NCI-H226 (cell line): ENCODE measurements at regions not wholly inside any gene's neighbourhood (a gene's known extent, or its start where the extent isn't known, plus 50 kb on each side); places are given as distances from the start of the nearest gene placed in this dataset.
"Not testable (repeated sequence)": the region's sequence is repeated elsewhere in the genome, so short reads cannot be mapped to it uniquely, and the experiment has no call there.

Source experiments
- DNase-seq: peaks from one replicate; pipeline ENCODE4 v3.0.0-alpha.2; 2015

- no peak for DNase-seq
Measured at GRCh38 chr10:45199205-45199740, 116.1 kb downstream of the OR13A1 start.

DNA sequence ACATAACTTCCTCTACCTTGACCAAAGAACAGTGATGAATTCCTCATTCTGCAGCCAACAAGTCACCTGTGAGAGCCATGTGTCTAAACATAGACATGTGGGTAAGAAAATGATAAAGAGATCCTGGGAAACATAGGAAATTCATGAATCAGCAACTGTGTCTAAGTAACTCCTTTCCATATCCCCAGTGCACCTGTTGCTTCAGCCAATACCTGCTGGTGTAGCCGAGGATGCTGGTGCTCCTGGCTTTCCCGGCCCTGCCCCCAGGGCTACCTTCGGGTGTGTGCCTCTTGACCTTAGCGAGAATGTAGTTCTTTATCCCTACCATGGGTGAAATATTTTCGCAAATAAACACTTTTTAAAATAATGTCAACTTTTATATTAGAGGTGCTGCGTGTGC, 114.1 kb downstream of the OR13A1 start:
- no peak for DNase-seq

DNA sequence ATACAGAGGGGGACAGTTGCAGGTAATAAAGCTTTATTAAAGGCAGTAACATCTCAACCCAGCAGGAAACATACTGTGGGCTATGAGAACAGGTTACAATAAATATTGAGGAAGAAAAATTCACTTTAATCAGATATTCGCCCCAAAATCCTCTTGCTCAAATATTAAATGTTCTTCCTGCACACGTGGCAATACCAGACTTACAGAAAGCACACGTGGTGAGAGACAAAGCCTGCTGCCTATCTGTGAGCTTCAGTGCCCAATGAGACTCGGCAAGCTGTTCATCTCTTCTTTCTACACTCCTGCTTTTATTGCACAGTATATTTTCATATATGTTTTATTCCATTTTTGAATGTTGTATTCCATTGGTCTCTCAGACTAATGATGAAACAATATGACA, 113.2 kb downstream of the OR13A1 start:
- no peak for DNase-seq

- DNase-seq, result no peak
Measured at GRCh38 chr10:45204954-45205775, 110.2 kb downstream of the OR13A1 start.

GRCh38 chr10:45209888-45210287, 105.5 kb downstream of the OR13A1 start:
- no peak for DNase-seq

GRCh38 chr10:45211576-45211975, 103.8 kb downstream of the OR13A1 start:
- DNase-seq, result no peak

- no peak for DNase-seq
Measured at GRCh38 chr10:45219416-45219815, 96.0 kb downstream of the OR13A1 start.

GRCh38 chr10:45220931-45221330, 94.5 kb downstream of the OR13A1 start:
- no peak for DNase-seq

DNA sequence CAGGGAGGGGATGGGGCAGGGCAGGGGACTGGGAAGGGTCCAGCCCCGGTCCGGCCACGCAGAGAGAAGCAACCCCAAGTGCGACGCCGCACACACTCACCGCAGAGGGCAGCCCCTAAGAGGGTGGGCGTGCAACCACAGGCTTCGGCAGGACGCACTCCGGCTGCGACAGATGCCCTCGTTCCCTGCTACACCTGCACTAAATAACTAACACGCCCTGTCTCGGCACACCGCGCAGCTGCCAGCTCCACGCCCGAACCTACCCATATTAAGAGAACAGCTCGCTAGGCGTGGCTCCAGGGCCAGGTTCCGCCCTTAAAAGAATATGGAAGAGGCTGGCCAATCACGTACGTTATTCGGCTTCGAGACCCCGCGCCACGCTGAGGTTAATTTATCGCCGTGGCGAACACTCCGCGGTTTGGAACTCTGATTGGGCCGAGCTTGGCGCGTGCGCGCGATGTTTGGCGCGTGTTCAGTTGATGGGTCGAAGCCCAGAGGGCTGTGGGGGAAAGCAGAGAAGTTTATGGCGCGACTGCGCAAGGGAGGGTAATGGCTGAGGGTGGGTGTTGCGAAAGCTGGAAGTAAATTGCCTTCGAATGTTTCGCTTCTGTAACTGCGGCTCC, 91.1 kb downstream of the OR13A1 start:
- DNase-seq, result no peak

GRCh38 chr10:45227042-45227441, 88.4 kb downstream of the OR13A1 start:
- no peak for DNase-seq

- DNase-seq, result no peak
Measured at GRCh38 chr10:45227456-45227855, 88.0 kb downstream of the OR13A1 start.

- DNase-seq, result no peak
Measured at GRCh38 chr10:45229823-45230222, 85.6 kb downstream of the OR13A1 start.

DNA sequence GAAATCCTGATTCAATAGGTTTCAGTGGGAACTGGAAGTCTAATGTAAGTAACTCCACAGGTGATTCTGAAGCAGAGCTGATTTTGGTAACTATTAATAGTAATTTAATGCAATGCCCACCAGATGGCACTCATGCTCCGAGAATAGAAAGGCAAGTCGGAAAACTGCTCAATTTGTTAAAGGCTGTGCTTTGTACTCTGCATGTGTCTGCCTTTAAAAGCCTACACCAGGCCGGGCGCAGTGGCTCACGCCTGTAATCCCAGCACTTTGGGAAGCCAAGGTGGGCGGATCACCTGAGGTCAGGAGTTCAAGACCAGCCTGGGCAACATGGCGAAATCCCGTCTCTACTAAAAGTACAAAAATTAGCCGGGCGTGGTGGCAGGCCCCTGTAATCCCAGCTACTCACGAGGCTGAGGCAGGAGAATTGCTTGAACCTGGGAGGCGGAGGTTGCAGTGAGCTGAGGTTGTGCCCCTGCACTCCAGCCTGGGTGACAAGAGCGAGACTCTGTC, 80.1 kb downstream of the OR13A1 start:
- DNase-seq, result peak; percentile 33

GRCh38 chr10:45235798-45236220, 79.6 kb downstream of the OR13A1 start:
- DNase-seq, result no peak

DNA sequence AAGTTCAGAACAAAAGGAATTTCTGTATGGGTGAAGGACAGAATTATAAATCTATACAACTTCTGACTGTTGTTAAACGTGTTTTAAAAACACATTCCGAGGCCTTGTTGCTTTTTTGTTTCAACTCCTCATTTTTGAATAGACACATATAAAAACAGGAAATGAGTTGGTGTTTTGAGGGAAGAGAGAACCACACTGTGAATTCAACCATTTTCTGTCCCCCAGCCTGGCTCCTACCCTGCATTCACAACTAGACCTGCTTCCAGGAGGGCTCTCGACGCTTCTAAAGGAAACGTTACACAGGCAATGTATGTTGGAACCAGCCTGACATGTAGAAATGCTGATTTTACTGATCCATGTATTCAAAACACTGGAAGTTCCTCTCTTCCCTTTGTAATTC, 76.5 kb downstream of the OR13A1 start:
- no peak for DNase-seq

DNA sequence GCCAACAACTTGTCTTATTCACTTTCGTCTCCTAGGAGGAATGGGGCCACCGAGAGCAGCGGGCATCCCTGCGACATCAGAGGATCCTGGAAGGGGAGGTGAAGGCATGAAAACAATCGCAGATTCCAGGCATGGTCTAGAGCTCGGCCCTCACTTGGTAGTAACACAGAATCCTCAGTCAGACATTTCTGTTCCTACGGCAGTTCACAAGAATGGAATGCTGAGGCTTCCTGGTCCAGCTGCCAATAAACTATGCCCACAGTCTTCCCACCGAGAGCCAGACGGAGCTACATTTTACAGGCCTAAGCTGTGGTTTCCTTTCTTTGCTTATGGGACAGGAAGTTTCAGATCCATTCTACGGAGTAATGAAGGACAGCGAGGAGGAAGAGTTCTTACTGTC, 75.8 kb downstream of the OR13A1 start:
- no peak for DNase-seq

DNA sequence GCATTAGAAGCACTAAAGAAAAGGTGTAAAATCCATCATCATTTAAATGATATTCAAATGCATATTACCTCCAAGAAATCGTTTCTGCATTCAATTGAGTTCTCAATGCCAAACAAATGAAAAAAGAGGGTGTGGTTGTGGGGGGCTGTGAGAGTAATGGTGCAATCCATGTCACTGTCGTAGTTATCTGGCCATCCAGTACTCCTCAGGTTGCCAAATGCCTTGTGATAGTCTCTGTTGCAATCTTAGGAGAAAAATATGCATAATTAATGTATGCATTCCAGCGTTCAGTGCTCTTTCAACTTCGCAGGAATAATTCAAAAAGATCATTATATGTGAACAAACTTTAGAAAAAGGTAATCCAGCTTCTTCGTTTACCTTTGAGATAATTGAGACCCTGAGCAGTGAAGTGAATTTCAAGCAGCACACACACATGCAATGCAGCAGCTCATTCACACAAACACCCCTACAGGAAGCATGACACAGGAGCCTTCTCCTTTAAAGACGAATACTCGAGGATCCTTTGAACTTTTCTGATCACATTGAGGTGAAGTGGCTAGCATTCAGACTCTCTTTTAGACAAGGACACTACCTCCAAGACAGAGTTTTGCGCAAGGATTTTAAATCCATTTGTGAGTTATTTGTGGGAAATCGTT, 73.4 kb downstream of the OR13A1 start:
- DNase-seq, result no peak

DNA sequence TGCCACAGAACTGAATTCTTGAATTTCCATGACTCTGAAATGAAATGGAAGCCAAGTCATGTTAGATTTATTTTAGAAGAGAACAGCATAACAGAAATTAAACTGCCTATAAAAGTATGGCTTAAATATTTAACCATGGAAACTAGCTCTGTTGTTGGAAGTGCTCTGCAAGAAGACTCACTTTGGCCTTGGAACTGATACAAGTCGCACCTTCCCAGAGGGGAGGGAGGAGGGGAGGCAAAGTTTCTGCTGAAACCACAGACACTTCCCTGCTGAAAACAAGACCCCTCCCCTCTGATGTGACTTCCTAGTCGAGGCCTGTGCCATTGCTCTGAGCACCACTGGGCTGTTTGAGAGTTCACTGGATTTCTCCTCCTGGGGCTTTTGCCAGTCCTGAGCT, 72.1 kb downstream of the OR13A1 start:
- no peak for DNase-seq

GRCh38 chr10:45246522-45246921, 68.9 kb downstream of the OR13A1 start:
- DNase-seq, result no peak

DNA sequence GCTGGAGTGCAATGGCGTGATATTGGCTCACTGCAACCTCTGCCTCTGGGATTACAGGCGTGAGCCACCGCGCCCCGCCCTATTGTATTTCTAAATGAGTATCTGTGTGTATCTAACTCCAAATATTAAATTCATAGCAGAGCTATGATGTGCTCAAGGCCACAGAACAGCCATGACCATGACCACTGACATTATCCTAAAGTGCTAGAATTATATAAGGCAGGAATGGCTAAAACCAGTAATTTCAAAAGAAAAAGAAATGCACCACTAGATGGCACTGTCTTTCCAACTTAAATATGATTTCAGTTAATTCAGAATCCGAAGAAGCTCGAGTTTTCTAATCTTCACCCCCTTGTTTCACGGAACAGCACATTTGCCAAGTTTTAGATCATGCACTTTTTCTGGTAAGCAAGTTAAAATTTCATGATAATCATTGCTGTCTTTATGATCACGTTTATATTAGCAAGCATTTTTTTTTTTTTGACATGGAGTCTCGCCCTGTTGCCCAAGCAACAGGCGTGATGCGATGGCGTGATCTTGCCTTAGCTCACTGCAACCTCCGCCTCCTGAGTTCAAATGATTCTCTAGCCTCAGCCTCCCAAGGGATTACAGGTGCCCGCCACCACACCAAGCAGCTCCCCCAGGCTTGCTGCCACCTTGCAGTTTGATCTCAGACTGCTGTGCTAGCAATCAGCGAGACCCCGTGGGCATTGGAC, 65.3 kb downstream of the OR13A1 start:
- DNase-seq, result peak; percentile 16

- DNase-seq, result not testable (repeated sequence)
Measured at GRCh38 chr10:45250694-45251075, 64.7 kb downstream of the OR13A1 start.
